GM12873 (cell line): ENCODE measurements at regions not wholly inside any gene's neighbourhood (a gene's known extent, or its start where the extent isn't known, plus 50 kb on each side); places are given as distances from the start of the nearest gene placed in this dataset.

Source experiments
- CTCF ChIP-seq: IDR thresholded peaks from 2 replicates; pipeline ENCODE4 v1.5.1; 2012; ENCODE audit warnings: low read depth, mild to moderate bottlenecking, moderate library complexity, low read length, control low read depth; ENCODE audit not compliant: insufficient read depth; ENCODE audit errors: missing control alignments

- TF ChIP-seq CTCF: no peak
Observed at GRCh38 chr1:214912127-214912526, 170.4 kb upstream of the KCNK2 start.

- TF ChIP-seq CTCF: no peak
Observed at GRCh38 chr1:214913966-214914365, 168.6 kb upstream of the KCNK2 start.

- TF ChIP-seq CTCF: no peak
Observed at GRCh38 chr1:214917081-214917635, 165.4 kb upstream of the KCNK2 start.

- TF ChIP-seq CTCF: no peak
Observed at GRCh38 chr1:214918745-214919144, 163.8 kb upstream of the KCNK2 start.

- TF ChIP-seq CTCF: no peak
Observed at GRCh38 chr1:214920337-214920736, 162.2 kb upstream of the KCNK2 start.

- no peak for TF ChIP-seq CTCF
Observed at GRCh38 chr1:214923278-214923915, 159.1 kb upstream of the KCNK2 start.

- TF ChIP-seq CTCF: no peak
Observed at GRCh38 chr1:214927796-214928195, 154.7 kb upstream of the KCNK2 start.

GRCh38 chr1:214928574-214928973 is 154.0 kb upstream of the KCNK2 start:
- no peak for TF ChIP-seq CTCF
